ENCODE measurements at regions not wholly inside any gene's neighbourhood (a gene's known extent, or its start where the extent isn't known, plus 50 kb on each side); places are given as distances from the start of the nearest gene placed in this dataset.

GRCh38 chr6:65903992-65904391 lies 197.0 kb upstream of the EYS start:
- no peak for DNase-seq
- H3K36me3 ChIP-seq, result no peaks in the 10 kb centered on the region
- no peaks in the 10 kb centered on the region for H3K9me3 ChIP-seq
- H3K4me3 ChIP-seq, result no peak overlapping the region
- H3K27me3 ChIP-seq, result no peaks in the 10 kb centered on the region

GRCh38 chr6:65900928-65901327 lies 193.9 kb upstream of the EYS start:
- Histone ChIP-seq H3K4me3 (no peak overlapping the region), H3K36me3 (no peaks in the 10 kb centered on the region), H3K27me3 (no peaks in the 10 kb centered on the region), H3K9me3 (no peaks in the 10 kb centered on the region)
- DNase-seq, result no peak

GRCh38 chr6:65896140-65896539 lies 189.1 kb upstream of the EYS start:
- no peak for DNase-seq
- Histone ChIP-seq H3K4me3 (no peak overlapping the region), H3K36me3 (no peaks in the 10 kb centered on the region), H3K9me3 (no peaks in the 10 kb centered on the region), H3K27me3 (no peaks in the 10 kb centered on the region)

- no peaks in the 10 kb centered on the region for H3K36me3 ChIP-seq
- no peaks in the 10 kb centered on the region for H3K9me3 ChIP-seq
- H3K4me3 ChIP-seq, result no peak overlapping the region
- DNase-seq, result no peak
- H3K27me3 ChIP-seq, result no peaks in the 10 kb centered on the region
Measured at GRCh38 chr6:65876668-65877067, 169.6 kb upstream of the EYS start.

GRCh38 chr6:65852369-65852852 lies 145.4 kb upstream of the EYS start:
- Histone ChIP-seq H3K36me3 (no peaks in the 10 kb centered on the region), H3K9me3 (no peaks in the 10 kb centered on the region), H3K27me3 (no peaks in the 10 kb centered on the region), H3K4me3 (no peak overlapping the region)
- no peak for DNase-seq

GRCh38 chr6:65830151-65830550 lies 123.1 kb upstream of the EYS start:
- no peak overlapping the region for H3K4me3 ChIP-seq

GRCh38 chr6:65819152-65819551 lies 112.1 kb upstream of the EYS start:
- H3K9me3 ChIP-seq, result no peaks in the 10 kb centered on the region
- H3K4me3 ChIP-seq, result no peak overlapping the region
- H3K27me3 ChIP-seq, result no peaks in the 10 kb centered on the region
- DNase-seq, result no peak
- no peaks in the 10 kb centered on the region for H3K36me3 ChIP-seq

More at GRCh38 chr6:65830151-65830550, 123.1 kb upstream of the EYS start:
- H3K9me3 ChIP-seq, result no peaks in the 10 kb centered on the region
- no peaks in the 10 kb centered on the region for H3K36me3 ChIP-seq
- no peak for DNase-seq
- no peaks in the 10 kb centered on the region for H3K27me3 ChIP-seq

- Histone ChIP-seq H3K36me3 (no peaks in the 10 kb centered on the region), H3K27me3 (no peaks in the 10 kb centered on the region), H3K9me3 (no peaks in the 10 kb centered on the region), H3K4me3 (no peak overlapping the region)
- no peak for DNase-seq
Measured at GRCh38 chr6:65818576-65818975, 111.5 kb upstream of the EYS start.

GRCh38 chr6:65816991-65817390 lies 110.0 kb upstream of the EYS start:
- H3K4me3 ChIP-seq, result no peak overlapping the region
- no peak for DNase-seq
- H3K27me3 ChIP-seq, result no peaks in the 10 kb centered on the region
- no peaks in the 10 kb centered on the region for H3K36me3 ChIP-seq
- no peaks in the 10 kb centered on the region for H3K9me3 ChIP-seq

- no peak overlapping the region for H3K4me3 ChIP-seq
- H3K36me3 ChIP-seq, result no peaks in the 10 kb centered on the region
- no peaks in the 10 kb centered on the region for H3K9me3 ChIP-seq
- no peak for DNase-seq
- H3K27me3 ChIP-seq, result no peaks in the 10 kb centered on the region
Measured at GRCh38 chr6:65814071-65814470, 107.0 kb upstream of the EYS start.

- no peaks in the 10 kb centered on the region for H3K36me3 ChIP-seq
- H3K9me3 ChIP-seq, result no peaks in the 10 kb centered on the region
- DNase-seq, result no peak
- no peak overlapping the region for H3K4me3 ChIP-seq
- H3K27me3 ChIP-seq, result no peaks in the 10 kb centered on the region
Measured at GRCh38 chr6:65803186-65803585, 96.2 kb upstream of the EYS start.

GRCh38 chr6:65799389-65799788 lies 92.4 kb upstream of the EYS start:
- Histone ChIP-seq H3K27me3 (no peaks in the 10 kb centered on the region), H3K4me3 (no peak overlapping the region), H3K36me3 (no peaks in the 10 kb centered on the region), H3K9me3 (no peaks in the 10 kb centered on the region)
- DNase-seq, result no peak

GRCh38 chr6:65798280-65799014 lies 91.4 kb upstream of the EYS start:
- no peak overlapping the region for H3K4me3 ChIP-seq
- H3K27me3 ChIP-seq, result no peaks in the 10 kb centered on the region
- H3K36me3 ChIP-seq, result no peaks in the 10 kb centered on the region
- no peak for DNase-seq
- H3K9me3 ChIP-seq, result no peaks in the 10 kb centered on the region

GRCh38 chr6:65790666-65791065 lies 83.6 kb upstream of the EYS start:
- no peak overlapping the region for H3K4me3 ChIP-seq
- H3K36me3 ChIP-seq, result no peaks in the 10 kb centered on the region
- no peak for DNase-seq
- H3K9me3 ChIP-seq, result no peaks in the 10 kb centered on the region
- no peaks in the 10 kb centered on the region for H3K27me3 ChIP-seq

GRCh38 chr6:65787787-65788186 lies 80.8 kb upstream of the EYS start:
- Histone ChIP-seq H3K36me3 (no peaks in the 10 kb centered on the region), H3K27me3 (no peaks in the 10 kb centered on the region), H3K9me3 (no peaks in the 10 kb centered on the region), H3K4me3 (no peak overlapping the region)
- DNase-seq, result no peak

GRCh38 chr6:65786815-65787214 lies 79.8 kb upstream of the EYS start:
- no peak for DNase-seq
- H3K36me3 ChIP-seq, result no peaks in the 10 kb centered on the region
- H3K27me3 ChIP-seq, result no peaks in the 10 kb centered on the region
- H3K9me3 ChIP-seq, result no peaks in the 10 kb centered on the region
- no peak overlapping the region for H3K4me3 ChIP-seq

- Histone ChIP-seq H3K9me3 (no peaks in the 10 kb centered on the region), H3K4me3 (no peak overlapping the region), H3K27me3 (no peaks in the 10 kb centered on the region), H3K36me3 (no peaks in the 10 kb centered on the region)
- no peak for DNase-seq
Measured at GRCh38 chr6:65780691-65781090, 73.7 kb upstream of the EYS start.

GRCh38 chr6:65776332-65776731 lies 69.3 kb upstream of the EYS start:
- no peak for DNase-seq
- Histone ChIP-seq H3K4me3 (no peak overlapping the region), H3K36me3 (no peaks in the 10 kb centered on the region), H3K9me3 (no peaks in the 10 kb centered on the region), H3K27me3 (no peaks in the 10 kb centered on the region)

All from MG63 (cell line).